ENCODE measurements at regions not wholly inside any gene's neighbourhood (a gene's known extent, or its start where the extent isn't known, plus 50 kb on each side); places are given as distances from the start of the nearest gene placed in this dataset.

GRCh38 chr18:76699923-76700322 lies 122.4 kb upstream of the ZNF236 start:
- DNase-seq (no peak), ATAC-seq (no peak)
- Mint-ChIP-seq H3K27me3 (peaks cover 28% of the 10 kb centered on the region), H3K4me1 (peaks cover 2% of the 10 kb centered on the region), H3K36me3 (ENCODE audit: low read depth) (no peaks in the 10 kb centered on the region), H3K9me3 (ENCODE audit: low read depth) (no peaks in the 10 kb centered on the region), H3K4me3 (no peak overlapping the region), H3K27ac (no peak overlapping the region)
- intact Hi-C loops (cut with DNase I, micrococcal nuclease), result no loop called here
- ChIA-PET CTCF (interaction anchor here (0.7 to 3.1 kb wide), 2 partner anchors 10 to 171 kb away, joined by 3 to 15 read pairs; no protein-coding TSS in a partner anchor), POLR2A (no interaction called here)

DNA sequence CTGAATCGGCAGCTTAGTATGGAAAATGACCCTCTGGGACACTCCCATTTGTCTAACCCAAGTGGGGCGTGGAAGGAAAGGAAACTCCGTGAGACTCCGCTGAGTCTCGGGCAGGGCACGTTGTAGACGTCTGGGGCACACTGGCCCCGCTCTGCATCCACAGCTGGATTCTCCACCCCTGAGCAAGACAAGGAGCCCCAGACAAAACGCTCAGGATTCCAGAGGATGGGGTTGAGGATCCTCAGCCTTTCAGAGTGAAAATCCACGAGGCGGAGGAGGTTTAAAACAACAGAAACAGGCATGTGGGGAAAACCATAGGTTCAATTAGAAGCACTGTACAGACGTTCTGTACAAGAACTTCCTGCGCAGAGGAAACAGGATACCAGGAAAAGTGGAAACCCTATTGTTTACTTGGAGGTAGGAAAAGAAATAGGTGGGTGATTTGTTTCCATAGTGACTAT lies 124.9 kb upstream of the ZNF236 start:
- Mint-ChIP-seq H3K4me1 (peaks cover 2% of the 10 kb centered on the region), H3K27me3 (peaks cover 28% of the 10 kb centered on the region), H3K4me3 (no peak overlapping the region), H3K27ac (no peak overlapping the region), H3K9me3 (ENCODE audit: low read depth) (no peaks in the 10 kb centered on the region), H3K36me3 (ENCODE audit: low read depth) (no peaks in the 10 kb centered on the region)
- DNase-seq, result no peak
- ATAC-seq, result no peak
- CTCF ChIA-PET, result no interaction called here
- POLR2A ChIA-PET, result no interaction called here
- intact Hi-C loops (cut with DNase I, micrococcal nuclease), result no loop called here

DNA sequence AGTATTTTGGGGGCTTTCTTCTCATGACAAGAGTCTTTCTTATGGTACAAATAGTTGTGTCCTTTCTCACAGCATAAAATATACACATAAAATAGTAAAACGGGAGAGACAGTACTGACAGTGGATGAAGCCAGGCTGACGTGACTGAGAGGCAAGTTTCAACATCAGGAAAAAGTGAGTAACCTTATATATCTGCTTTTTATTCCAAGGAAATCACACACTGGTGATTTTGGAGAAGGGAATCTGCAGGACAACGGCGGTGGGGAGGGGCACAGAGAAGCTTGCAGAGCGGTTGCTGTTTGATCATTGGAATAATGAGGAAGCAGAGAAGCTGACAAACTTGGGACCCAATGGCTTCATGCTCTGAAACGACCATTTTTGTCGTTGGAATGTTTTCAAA lies 130.6 kb upstream of the ZNF236 start:
- intact Hi-C loops (cut with DNase I, micrococcal nuclease), result no loop called here
- CTCF ChIA-PET, result no interaction called here
- no peak for ATAC-seq

DNA sequence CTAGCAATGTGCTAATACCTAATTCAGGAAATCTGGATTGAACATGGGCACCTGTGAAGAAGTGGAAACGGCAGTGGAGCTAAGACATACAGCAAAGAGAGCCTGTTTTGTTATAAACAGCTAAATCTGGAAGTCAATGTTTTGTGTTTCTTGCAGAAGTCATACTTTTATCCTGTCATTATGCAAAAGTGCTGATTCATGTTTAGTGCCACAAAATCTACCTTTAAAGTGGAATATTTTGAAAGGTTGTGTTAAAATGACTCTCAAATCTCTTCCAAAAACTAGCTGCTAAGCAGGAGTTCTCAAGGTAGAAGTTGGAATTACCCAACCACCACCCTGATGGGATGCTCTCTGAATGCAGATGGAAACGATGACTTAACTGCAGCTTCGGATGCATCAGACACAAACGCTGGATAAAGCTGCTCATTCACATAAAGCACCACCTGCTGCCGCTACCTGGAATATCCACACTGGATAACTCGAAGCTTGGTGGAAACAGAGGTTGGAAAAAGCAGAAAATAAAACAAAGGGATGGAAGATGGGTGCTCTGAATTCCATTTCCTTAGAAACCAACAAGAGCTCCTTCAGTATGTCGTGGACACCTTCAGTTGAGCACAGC lies 132.6 kb upstream of the ZNF236 start:
- H3K27ac Mint-ChIP-seq, result no peak overlapping the region
- no peaks in the 10 kb centered on the region for H3K36me3 Mint-ChIP-seq (ENCODE audit: low read depth)
- DNase-seq (no peak), ATAC-seq (no peak)
- peaks cover 9% of the 10 kb centered on the region for H3K4me1 Mint-ChIP-seq
- CTCF ChIA-PET, result interaction anchor here (0.6 to 0.7 kb wide), 3 partner anchors 9 to 161 kb away, joined by 3 read pairs; no protein-coding TSS in a partner anchor
- no peaks in the 10 kb centered on the region for H3K9me3 Mint-ChIP-seq (ENCODE audit: low read depth)
- H3K27me3 Mint-ChIP-seq, result peaks cover 14% of the 10 kb centered on the region
- intact Hi-C loops (cut with DNase I, micrococcal nuclease), result no loop called here
- POLR2A ChIA-PET, result no interaction called here
- H3K4me3 Mint-ChIP-seq, result no peak overlapping the region

More for the DNA sequence above, 130.6 kb upstream of the ZNF236 start:
- no peak for DNase-seq
- POLR2A ChIA-PET, result no interaction called here
- Mint-ChIP-seq H3K27me3 (peaks cover 13% of the 10 kb centered on the region), H3K9me3 (ENCODE audit: low read depth) (no peaks in the 10 kb centered on the region), H3K36me3 (ENCODE audit: low read depth) (no peaks in the 10 kb centered on the region), H3K27ac (no peak overlapping the region), H3K4me3 (no peak overlapping the region), H3K4me1 (peaks cover 7% of the 10 kb centered on the region)

- POLR2A ChIA-PET, result no interaction called here
- intact Hi-C loops (cut with DNase I, micrococcal nuclease), result no loop called here
- Mint-ChIP-seq H3K27ac (no peak overlapping the region), H3K27me3 (peaks cover 14% of the 10 kb centered on the region), H3K4me1 (peaks cover 9% of the 10 kb centered on the region), H3K36me3 (ENCODE audit: low read depth) (no peaks in the 10 kb centered on the region), H3K9me3 (ENCODE audit: low read depth) (no peaks in the 10 kb centered on the region), H3K4me3 (no peak overlapping the region)
- CTCF ChIA-PET, result interaction anchor here (0.6 kb wide), 2 partner anchors 25 to 55 kb away, joined by 3 to 4 read pairs; no protein-coding TSS in a partner anchor
- ATAC-seq (peak; percentile 23), DNase-seq (no peak)
Observed at GRCh38 chr18:76688724-76689472, 133.5 kb upstream of the ZNF236 start.

DNA sequence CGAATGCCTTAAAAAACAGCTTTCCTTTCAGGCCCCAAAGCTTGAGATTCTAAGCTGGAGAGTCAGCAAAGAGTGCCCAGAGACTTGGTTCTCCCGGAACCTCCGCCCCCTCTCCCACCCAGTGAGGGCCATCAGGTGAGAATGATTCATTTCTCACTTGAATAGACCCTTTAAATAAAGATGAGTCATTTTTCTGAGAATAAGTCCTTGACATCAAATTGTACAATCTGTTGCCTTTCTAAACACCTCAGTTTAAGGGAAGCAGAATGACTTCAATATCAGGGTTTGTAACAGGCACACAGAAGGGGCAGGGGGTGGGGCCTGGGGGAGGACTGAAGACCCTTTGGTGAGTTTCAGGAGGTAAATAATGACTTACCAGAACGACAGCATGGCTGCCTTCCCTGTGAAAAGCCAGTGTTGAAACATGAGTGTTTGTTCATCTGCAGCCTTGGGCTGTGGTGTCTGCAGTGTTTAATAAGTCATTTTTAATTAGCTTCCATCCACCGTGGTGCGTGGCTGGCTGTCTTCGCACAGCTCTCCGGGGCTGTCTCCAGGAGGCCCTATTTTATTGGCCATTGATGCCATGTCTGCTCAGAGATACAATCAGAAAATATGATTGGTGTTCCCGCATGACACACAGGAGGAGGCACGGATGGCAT lies 134.9 kb upstream of the ZNF236 start:
- ChIA-PET POLR2A (no interaction called here), CTCF (interaction anchor here (0.6 to 1.3 kb wide), 8 partner anchors 22 to 300 kb away, joined by 3 to 7 read pairs (median 4); no protein-coding TSS in a partner anchor)
- ATAC-seq, result peak; percentile 66
- H3K27ac Mint-ChIP-seq, result no peak overlapping the region
- peaks cover 9% of the 10 kb centered on the region for H3K4me1 Mint-ChIP-seq
- DNase-seq, result peak; percentile 31
- H3K36me3 Mint-ChIP-seq (ENCODE audit: low read depth), result no peaks in the 10 kb centered on the region
- intact Hi-C loops (cut with DNase I, micrococcal nuclease), result loop anchor here in 1 of 2 experiments (1.0 kb wide), 1 partner anchor 288 kb away; no protein-coding TSS in a partner anchor
- no peaks in the 10 kb centered on the region for H3K9me3 Mint-ChIP-seq (ENCODE audit: low read depth)
- peaks cover 11% of the 10 kb centered on the region for H3K27me3 Mint-ChIP-seq
- H3K4me3 Mint-ChIP-seq, result no peak overlapping the region

DNA sequence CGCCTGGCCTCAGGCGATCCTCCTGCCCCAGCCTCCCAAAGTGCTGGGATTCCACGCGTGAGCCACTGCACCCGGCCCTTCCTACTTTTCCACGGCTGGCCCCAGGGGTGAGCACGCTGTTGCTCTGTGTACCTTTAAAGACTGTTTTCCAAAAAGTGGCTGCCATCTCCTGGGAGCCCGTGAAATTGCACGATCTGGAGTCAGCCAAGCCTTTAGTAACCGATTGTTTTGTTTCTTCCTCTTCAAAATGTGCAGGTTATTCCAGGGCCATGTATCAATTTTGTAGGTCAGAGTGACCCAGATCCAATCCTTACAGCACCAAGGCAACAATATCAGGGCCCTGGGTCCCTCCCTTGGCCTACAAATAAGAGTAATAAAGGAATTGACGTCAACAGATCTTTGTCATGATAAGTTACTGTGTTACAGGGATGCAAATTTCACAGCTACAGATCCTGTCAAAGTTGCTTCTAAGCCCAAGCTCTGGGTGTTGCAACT lies 135.6 kb upstream of the ZNF236 start:
- Mint-ChIP-seq H3K27me3 (peaks cover 11% of the 10 kb centered on the region), H3K4me3 (no peak overlapping the region), H3K4me1 (peaks cover 9% of the 10 kb centered on the region), H3K36me3 (ENCODE audit: low read depth) (no peaks in the 10 kb centered on the region), H3K27ac (no peak overlapping the region), H3K9me3 (ENCODE audit: low read depth) (no peaks in the 10 kb centered on the region)
- peak; percentile 63 for DNase-seq
- ChIA-PET CTCF (interaction anchor here (0.6 to 1.3 kb wide), 8 partner anchors 23 to 299 kb away, joined by 3 to 7 read pairs (median 4); no protein-coding TSS in a partner anchor), POLR2A (no interaction called here)
- ATAC-seq, result peak; percentile 68
- intact Hi-C loops (cut with DNase I, micrococcal nuclease), result loop anchor here (1.0 kb wide), 1 partner anchor 287 kb away; no protein-coding TSS in a partner anchor

DNA sequence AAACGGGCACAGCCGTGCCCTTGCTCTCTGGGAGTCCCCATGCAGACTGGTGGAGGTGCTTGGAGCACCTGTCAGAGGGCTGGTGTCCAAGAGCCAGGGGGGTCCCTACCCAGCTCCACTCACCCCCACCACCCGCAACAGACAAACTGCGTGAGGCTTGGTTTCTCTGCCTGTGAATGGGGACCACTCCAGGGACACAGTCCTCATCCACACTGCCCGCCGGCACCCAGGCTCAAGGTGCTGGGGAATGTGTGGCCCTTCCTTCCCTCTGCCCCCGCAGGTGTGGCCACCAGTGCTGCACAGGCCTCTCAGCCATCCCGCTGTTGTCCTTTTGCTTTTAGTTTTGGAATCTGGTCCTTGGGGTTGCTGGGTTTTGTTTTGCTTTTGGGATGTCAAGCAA lies 136.5 kb upstream of the ZNF236 start:
- CTCF ChIA-PET, result no interaction called here
- Mint-ChIP-seq H3K9me3 (ENCODE audit: low read depth) (no peaks in the 10 kb centered on the region), H3K27me3 (peaks cover 11% of the 10 kb centered on the region), H3K36me3 (ENCODE audit: low read depth) (no peaks in the 10 kb centered on the region), H3K4me3 (no peak overlapping the region), H3K27ac (no peak overlapping the region), H3K4me1 (peaks cover 9% of the 10 kb centered on the region)
- DNase-seq (no peak), ATAC-seq (no peak)
- intact Hi-C loops (cut with DNase I, micrococcal nuclease), result loop anchor here in 1 of 2 experiments (1.0 kb wide), 1 partner anchor 287 kb away; no protein-coding TSS in a partner anchor
- POLR2A ChIA-PET, result no interaction called here

GRCh38 chr18:76685402-76685801 lies 137.0 kb upstream of the ZNF236 start:
- CTCF ChIA-PET, result no interaction called here
- Mint-ChIP-seq H3K9me3 (ENCODE audit: low read depth) (no peaks in the 10 kb centered on the region), H3K27me3 (peaks cover 11% of the 10 kb centered on the region), H3K4me3 (no peak overlapping the region), H3K36me3 (ENCODE audit: low read depth) (no peaks in the 10 kb centered on the region), H3K4me1 (peaks cover 9% of the 10 kb centered on the region), H3K27ac (no peak overlapping the region)
- no peak for DNase-seq
- POLR2A ChIA-PET, result no interaction called here
- no peak for ATAC-seq
- intact Hi-C loops (cut with DNase I, micrococcal nuclease), result no loop called here

- Mint-ChIP-seq H3K36me3 (ENCODE audit: low read depth) (no peaks in the 10 kb centered on the region), H3K27ac (no peak overlapping the region), H3K9me3 (ENCODE audit: low read depth) (no peaks in the 10 kb centered on the region), H3K27me3 (peaks cover 6% of the 10 kb centered on the region), H3K4me3 (no peak overlapping the region), H3K4me1 (peaks cover 9% of the 10 kb centered on the region)
- POLR2A ChIA-PET, result no interaction called here
- CTCF ChIA-PET, result interaction anchor here (1.0 kb wide), 1 partner anchor 22 kb away, joined by 3 read pairs; no protein-coding TSS in a partner anchor
- DNase-seq (no peak), ATAC-seq (no peak)
- intact Hi-C loops (cut with DNase I, micrococcal nuclease), result no loop called here
Observed at GRCh38 chr18:76684265-76684664, 138.1 kb upstream of the ZNF236 start.

- H3K36me3 Mint-ChIP-seq (ENCODE audit: low read depth), result no peaks in the 10 kb centered on the region
- DNase-seq (no peak), ATAC-seq (no peak)
- H3K27ac Mint-ChIP-seq, result no peak overlapping the region
- ChIA-PET CTCF (no interaction called here), POLR2A (no interaction called here)
- H3K4me3 Mint-ChIP-seq, result no peak overlapping the region
- no peaks in the 10 kb centered on the region for H3K9me3 Mint-ChIP-seq (ENCODE audit: low read depth)
- peaks cover 2% of the 10 kb centered on the region for H3K27me3 Mint-ChIP-seq
- no peaks in the 10 kb centered on the region for H3K4me1 Mint-ChIP-seq
- intact Hi-C loops (cut with DNase I, micrococcal nuclease), result no loop called here
Observed at GRCh38 chr18:76679945-76680344, 142.4 kb upstream of the ZNF236 start.

All from activated CD4-positive, alpha-beta T cell treated with anti-CD3 and anti-CD28 coated beads for 36 hours (primary cell).